Muscle of leg (tissue), 3 donors: ENCODE measurements at regions not wholly inside any gene's neighbourhood (a gene's known extent, or its start where the extent isn't known, plus 50 kb on each side); places are given as distances from the start of the nearest gene placed in this dataset.
"Not testable (repeated sequence)": the region's sequence is repeated elsewhere in the genome, so short reads cannot be mapped to it uniquely, and the experiment has no call there.

Source experiments
- DNase-seq: peaks from one replicate; pipeline ENCODE4 v3.0.0; 2013
- H3K27ac ChIP-seq: one replicate; pipeline ENCODE4 v1.5.1; 2013; ENCODE audit warnings: mild to moderate bottlenecking, low read length, control low read depth
- H3K27me3 ChIP-seq: one replicate; pipeline ENCODE4 v1.6.1; 2013; ENCODE audit warnings: low read length; ENCODE audit not compliant: control insufficient read depth, insufficient read depth
- H3K36me3 ChIP-seq: one replicate; pipeline ENCODE4 v1.6.1; 2013; ENCODE audit warnings: low read length; ENCODE audit not compliant: control insufficient read depth, insufficient read depth
- H3K4me1 ChIP-seq: one replicate; pipeline ENCODE4 v1.6.1; 2013; ENCODE audit warnings: low read length; ENCODE audit not compliant: control insufficient read depth, insufficient read depth
- H3K4me3 ChIP-seq: one replicate; pipeline ENCODE4 v1.5.1; 2013; ENCODE audit warnings: low read length, control low read depth
- H3K9me3 ChIP-seq: replicated peaks from 2 replicates; pipeline ENCODE4 v1.6.1; 2013; ENCODE audit warnings: low read depth, low read length; ENCODE audit not compliant: control insufficient read depth
- WGBS: methylation state at CpG from one replicate; pipeline ENCODE4 v1.1.5; 2013; ENCODE audit warnings: missing lambda C conversion rate; ENCODE audit not compliant: insufficient coverage; 5-methylcytosine and 5-hydroxymethylcytosine counted together

DNA sequence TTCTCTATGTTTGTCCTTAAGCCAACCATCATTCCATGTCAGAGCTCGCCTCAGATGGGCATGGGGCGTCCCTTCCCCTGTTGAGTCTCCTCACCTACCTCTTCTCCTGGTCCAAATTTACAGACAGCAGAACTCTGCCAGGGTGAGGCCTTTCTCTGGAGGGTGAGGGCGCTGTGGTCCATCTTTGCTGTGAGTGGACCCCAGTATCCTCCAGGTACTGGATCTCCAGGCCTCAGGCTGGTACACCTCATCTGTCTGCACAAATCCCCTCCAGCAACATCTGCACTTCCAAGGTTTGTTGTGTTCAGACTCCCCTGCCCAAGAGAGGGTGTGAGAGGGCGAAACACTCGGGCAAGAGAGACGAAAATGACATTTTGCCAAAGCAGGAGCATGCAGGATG is 63.9 kb upstream of the EDAR start:
- Histone ChIP-seq H3K36me3 (no peaks in the 10 kb centered on the region), H3K9me3 (no peaks in the 10 kb centered on the region), H3K4me3 (no peak overlapping the region), H3K4me1 (no peaks in the 10 kb centered on the region), H3K27me3 (peaks cover 2% of the 10 kb centered on the region), H3K27ac (no peak overlapping the region)
- no peak for DNase-seq
- WGBS = 88% methylated on average over 3 of the region's 6 CpGs

DNA sequence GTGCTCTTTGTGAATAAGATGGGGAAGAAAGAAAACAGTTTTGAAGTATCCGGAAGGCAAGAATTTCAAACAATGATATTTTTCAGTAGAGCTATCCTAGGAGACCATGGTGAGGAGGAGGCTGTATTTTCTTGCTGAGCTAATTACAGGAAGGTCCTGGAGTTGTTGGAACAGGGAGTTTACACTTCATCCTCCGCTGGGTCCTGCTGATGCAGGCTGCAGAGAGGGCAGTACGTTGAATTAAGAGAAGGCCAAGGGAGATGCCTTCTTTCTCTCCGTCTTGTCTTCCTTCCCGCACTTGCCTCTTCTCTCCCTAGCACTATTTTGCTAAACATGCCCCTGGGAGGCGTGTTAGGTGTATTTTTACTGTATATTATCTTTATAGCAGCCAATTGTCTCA is 60.0 kb upstream of the EDAR start:
- H3K4me3 ChIP-seq = no peak overlapping the region
- no peak for DNase-seq
- H3K36me3 ChIP-seq = no peaks in the 10 kb centered on the region
- H3K9me3 ChIP-seq = no peaks in the 10 kb centered on the region
- 62% methylated on average over 2 of the region's 6 CpGs for WGBS
- H3K4me1 ChIP-seq = no peaks in the 10 kb centered on the region
- no peak overlapping the region for H3K27ac ChIP-seq
- H3K27me3 ChIP-seq = peaks cover 2% of the 10 kb centered on the region

DNA sequence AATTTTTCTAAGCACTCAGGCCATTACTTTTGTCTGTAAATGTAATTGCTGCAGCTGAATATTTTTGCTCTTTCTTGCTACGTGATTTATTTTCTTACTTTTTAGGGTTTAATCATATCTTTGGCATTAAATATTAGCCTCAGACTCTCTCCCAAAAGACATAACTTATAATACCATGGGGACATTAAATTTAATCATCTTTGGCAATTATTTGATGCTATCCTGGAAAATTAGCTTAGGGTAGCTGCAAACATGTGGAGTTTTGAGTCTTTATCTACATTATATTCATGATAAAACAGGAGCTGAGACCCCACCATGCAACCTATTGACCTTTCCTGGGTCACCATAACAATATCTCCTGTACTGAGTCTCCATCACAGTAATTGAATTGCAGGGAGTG is 59.1 kb upstream of the EDAR start:
- no peak overlapping the region for H3K27ac ChIP-seq
- no peak for DNase-seq
- WGBS = no CpG with 5 or more reads among the region's 1 CpG
- peaks cover under 1% of the 10 kb centered on the region for H3K27me3 ChIP-seq
- H3K9me3 ChIP-seq = no peaks in the 10 kb centered on the region
- H3K4me1 ChIP-seq = no peaks in the 10 kb centered on the region
- no peak overlapping the region for H3K4me3 ChIP-seq
- no peaks in the 10 kb centered on the region for H3K36me3 ChIP-seq

DNA sequence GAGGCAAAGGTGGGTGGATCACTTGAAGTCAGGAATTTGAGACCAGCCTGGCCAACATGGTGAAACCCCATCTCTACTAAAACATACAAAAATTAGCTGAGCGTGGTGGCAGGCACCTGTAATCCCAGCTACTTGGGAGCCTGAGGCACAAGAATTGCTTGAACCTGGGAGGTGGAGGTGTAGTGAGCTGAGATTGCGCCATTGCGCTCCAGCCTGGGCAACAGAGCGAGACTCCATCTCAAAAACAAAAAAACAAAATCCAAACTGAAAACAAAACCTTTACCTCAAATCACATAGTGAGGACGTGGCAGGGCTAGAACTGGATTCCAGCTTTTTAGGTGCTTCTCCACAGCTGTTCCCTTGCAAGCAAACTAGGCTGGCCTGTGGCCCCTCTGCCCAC is 58.5 kb upstream of the EDAR start:
- WGBS = no CpG with 5 or more reads among the region's 5 CpGs
- not testable (repeated sequence) for H3K4me3 ChIP-seq, H3K36me3 ChIP-seq, H3K4me1 ChIP-seq, H3K9me3 ChIP-seq, H3K27ac ChIP-seq, DNase-seq, H3K27me3 ChIP-seq

DNA sequence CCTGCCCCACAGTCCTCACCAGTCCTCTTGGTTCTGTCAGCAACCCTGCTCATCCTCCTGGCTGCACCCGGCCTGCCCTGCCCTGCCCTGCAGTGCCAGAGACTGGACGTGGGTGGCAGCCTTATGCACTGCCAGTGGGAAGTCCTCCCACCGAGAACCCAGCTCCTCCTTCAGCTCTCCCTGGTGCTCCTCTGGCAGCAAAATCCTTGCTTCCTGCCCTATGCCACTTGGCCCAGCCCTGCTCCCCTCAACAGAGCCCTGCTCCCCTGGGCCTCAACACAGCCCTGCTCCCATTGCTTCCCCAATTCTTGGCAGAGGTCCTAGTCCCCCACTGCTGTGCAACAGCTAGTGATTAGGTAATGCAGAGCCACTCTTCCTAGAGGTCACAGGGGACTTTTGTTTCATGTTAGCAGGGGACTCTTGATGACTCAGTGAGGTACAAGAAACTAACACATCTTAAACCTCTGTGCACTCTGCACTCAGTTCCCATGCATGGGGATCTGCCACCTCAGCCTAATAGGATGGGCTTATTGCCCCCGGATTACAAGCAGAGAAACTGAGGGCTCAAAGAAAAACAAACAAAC is 58.0 kb upstream of the EDAR start:
- Histone ChIP-seq H3K36me3 (no peaks in the 10 kb centered on the region), H3K27me3 (no peaks in the 10 kb centered on the region), H3K27ac (no peak overlapping the region), H3K9me3 (no peaks in the 10 kb centered on the region), H3K4me3 (no peak overlapping the region), H3K4me1 (no peaks in the 10 kb centered on the region)
- WGBS = 51% methylated on average over 3 of the region's 4 CpGs
- DNase-seq = no peak

GRCh38 chr2:109045505-109045904 is 56.5 kb upstream of the EDAR start:
- Histone ChIP-seq H3K27ac (no peak overlapping the region), H3K4me3 (no peak overlapping the region), H3K9me3 (no peaks in the 10 kb centered on the region), H3K36me3 (no peaks in the 10 kb centered on the region), H3K4me1 (no peaks in the 10 kb centered on the region), H3K27me3 (no peaks in the 10 kb centered on the region)
- WGBS = 43% methylated on average over 3 of the region's 9 CpGs
- no peak for DNase-seq

- H3K4me1 ChIP-seq = no peaks in the 10 kb centered on the region
- H3K36me3 ChIP-seq = no peaks in the 10 kb centered on the region
- no peaks in the 10 kb centered on the region for H3K27me3 ChIP-seq
- H3K4me3 ChIP-seq = no peak overlapping the region
- WGBS = 72% methylated on average over 2 of the region's 4 CpGs
- H3K27ac ChIP-seq = no peak overlapping the region
- no peaks in the 10 kb centered on the region for H3K9me3 ChIP-seq
- DNase-seq = no peak
Observed at GRCh38 chr2:109038992-109039391, 50.0 kb upstream of the EDAR start.
